H1 (cell line): ENCODE measurements at regions not wholly inside any gene's neighbourhood (a gene's known extent, or its start where the extent isn't known, plus 50 kb on each side); places are given as distances from the start of the nearest gene placed in this dataset.

ENCODE experiments used
- JUND ChIP-seq: IDR thresholded peaks from 2 replicates; pipeline ENCODE4 v1.6.1; 2011; ENCODE audit warnings: mild to moderate bottlenecking, improper control_type of control experiment, low read length
- POLR2A ChIP-seq, 2 experiments: IDR thresholded peaks; 1 replicate in 1 of 2; 2 replicates in 1 of 2; pipeline ENCODE4 v1.6.1; 2011; ENCODE audit warnings: low read depth in 2 of 2, low read length in 2 of 2, mild to moderate bottlenecking in 2 of 2; ENCODE audit errors: control extremely low read depth in 1 of 2
- YY1 ChIP-seq: IDR thresholded peaks from 2 replicates; pipeline ENCODE4 v1.6.1; 2011; ENCODE audit warnings: low read depth, mild to moderate bottlenecking, low read length
- TF ChIP-seq, protein P1 (sequence below): fragments of 300-600 bp; sonication (generic); IDR thresholded peaks from 2 replicates; pipeline ENCODE4 v1.7.1; 2012; ENCODE audit warnings: low read length, moderate library complexity, mild to moderate bottlenecking, inconsistent platforms; ENCODE audit not compliant: insufficient replicate concordance
- TF ChIP-seq, protein P2 (sequence below), 3 experiments: IDR thresholded peaks; 1 replicate in 2 of 3; 2 replicates in 1 of 3; pipeline versions ENCODE4 v1.5.1 to v1.6.1; 2011; ENCODE audit warnings: low read length in 3 of 3, mild to moderate bottlenecking in 3 of 3, inconsistent platforms in 2 of 3, low read depth in 1 of 3, moderate library complexity in 1 of 3; ENCODE audit not compliant: insufficient read depth in 1 of 3; ENCODE audit errors: control extremely low read depth in 1 of 3

DNA sequence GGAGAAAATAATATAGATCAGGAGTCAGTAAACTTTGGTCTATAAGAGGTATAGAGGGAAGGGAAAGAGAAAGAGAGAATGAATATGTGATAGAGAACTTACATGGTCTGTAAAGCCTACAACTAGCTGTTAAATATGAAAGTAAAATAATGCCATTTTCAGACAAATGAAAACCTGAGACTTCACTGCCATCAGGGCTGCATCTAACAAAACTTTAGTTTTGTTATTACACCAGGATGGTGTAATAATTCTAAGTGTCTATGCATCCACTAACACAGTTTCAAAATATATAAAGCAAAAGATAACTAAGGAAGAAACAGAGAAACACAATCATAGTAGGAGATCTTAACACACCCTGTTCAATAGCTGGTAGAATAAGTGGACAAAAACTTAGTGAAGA lies 217.7 kb downstream of the KLF13 start (continued):
- TF ChIP-seq, protein P1, sequence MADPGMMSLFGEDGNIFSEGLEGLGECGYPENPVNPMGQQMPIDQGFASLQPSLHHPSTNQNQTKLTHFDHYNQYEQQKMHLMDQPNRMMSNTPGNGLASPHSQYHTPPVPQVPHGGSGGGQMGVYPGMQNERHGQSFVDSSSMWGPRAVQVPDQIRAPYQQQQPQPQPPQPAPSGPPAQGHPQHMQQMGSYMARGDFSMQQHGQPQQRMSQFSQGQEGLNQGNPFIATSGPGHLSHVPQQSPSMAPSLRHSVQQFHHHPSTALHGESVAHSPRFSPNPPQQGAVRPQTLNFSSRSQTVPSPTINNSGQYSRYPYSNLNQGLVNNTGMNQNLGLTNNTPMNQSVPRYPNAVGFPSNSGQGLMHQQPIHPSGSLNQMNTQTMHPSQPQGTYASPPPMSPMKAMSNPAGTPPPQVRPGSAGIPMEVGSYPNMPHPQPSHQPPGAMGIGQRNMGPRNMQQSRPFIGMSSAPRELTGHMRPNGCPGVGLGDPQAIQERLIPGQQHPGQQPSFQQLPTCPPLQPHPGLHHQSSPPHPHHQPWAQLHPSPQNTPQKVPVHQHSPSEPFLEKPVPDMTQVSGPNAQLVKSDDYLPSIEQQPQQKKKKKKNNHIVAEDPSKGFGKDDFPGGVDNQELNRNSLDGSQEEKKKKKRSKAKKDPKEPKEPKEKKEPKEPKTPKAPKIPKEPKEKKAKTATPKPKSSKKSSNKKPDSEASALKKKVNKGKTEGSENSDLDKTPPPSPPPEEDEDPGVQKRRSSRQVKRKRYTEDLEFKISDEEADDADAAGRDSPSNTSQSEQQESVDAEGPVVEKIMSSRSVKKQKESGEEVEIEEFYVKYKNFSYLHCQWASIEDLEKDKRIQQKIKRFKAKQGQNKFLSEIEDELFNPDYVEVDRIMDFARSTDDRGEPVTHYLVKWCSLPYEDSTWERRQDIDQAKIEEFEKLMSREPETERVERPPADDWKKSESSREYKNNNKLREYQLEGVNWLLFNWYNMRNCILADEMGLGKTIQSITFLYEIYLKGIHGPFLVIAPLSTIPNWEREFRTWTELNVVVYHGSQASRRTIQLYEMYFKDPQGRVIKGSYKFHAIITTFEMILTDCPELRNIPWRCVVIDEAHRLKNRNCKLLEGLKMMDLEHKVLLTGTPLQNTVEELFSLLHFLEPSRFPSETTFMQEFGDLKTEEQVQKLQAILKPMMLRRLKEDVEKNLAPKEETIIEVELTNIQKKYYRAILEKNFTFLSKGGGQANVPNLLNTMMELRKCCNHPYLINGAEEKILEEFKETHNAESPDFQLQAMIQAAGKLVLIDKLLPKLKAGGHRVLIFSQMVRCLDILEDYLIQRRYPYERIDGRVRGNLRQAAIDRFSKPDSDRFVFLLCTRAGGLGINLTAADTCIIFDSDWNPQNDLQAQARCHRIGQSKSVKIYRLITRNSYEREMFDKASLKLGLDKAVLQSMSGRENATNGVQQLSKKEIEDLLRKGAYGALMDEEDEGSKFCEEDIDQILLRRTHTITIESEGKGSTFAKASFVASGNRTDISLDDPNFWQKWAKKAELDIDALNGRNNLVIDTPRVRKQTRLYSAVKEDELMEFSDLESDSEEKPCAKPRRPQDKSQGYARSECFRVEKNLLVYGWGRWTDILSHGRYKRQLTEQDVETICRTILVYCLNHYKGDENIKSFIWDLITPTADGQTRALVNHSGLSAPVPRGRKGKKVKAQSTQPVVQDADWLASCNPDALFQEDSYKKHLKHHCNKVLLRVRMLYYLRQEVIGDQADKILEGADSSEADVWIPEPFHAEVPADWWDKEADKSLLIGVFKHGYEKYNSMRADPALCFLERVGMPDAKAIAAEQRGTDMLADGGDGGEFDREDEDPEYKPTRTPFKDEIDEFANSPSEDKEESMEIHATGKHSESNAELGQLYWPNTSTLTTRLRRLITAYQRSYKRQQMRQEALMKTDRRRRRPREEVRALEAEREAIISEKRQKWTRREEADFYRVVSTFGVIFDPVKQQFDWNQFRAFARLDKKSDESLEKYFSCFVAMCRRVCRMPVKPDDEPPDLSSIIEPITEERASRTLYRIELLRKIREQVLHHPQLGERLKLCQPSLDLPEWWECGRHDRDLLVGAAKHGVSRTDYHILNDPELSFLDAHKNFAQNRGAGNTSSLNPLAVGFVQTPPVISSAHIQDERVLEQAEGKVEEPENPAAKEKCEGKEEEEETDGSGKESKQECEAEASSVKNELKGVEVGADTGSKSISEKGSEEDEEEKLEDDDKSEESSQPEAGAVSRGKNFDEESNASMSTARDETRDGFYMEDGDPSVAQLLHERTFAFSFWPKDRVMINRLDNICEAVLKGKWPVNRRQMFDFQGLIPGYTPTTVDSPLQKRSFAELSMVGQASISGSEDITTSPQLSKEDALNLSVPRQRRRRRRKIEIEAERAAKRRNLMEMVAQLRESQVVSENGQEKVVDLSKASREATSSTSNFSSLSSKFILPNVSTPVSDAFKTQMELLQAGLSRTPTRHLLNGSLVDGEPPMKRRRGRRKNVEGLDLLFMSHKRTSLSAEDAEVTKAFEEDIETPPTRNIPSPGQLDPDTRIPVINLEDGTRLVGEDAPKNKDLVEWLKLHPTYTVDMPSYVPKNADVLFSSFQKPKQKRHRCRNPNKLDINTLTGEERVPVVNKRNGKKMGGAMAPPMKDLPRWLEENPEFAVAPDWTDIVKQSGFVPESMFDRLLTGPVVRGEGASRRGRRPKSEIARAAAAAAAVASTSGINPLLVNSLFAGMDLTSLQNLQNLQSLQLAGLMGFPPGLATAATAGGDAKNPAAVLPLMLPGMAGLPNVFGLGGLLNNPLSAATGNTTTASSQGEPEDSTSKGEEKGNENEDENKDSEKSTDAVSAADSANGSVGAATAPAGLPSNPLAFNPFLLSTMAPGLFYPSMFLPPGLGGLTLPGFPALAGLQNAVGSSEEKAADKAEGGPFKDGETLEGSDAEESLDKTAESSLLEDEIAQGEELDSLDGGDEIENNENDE, result no peak
- TF ChIP-seq POLR2A (IDR thresholded peaks at IDR 0.05; ENCODE audit: control extremely low read depth in 1 of 2, low read depth in 2 of 2, low read length in 2 of 2) (no peak), YY1 (no peak), JUND (no peak)
- TF ChIP-seq, protein P2, sequence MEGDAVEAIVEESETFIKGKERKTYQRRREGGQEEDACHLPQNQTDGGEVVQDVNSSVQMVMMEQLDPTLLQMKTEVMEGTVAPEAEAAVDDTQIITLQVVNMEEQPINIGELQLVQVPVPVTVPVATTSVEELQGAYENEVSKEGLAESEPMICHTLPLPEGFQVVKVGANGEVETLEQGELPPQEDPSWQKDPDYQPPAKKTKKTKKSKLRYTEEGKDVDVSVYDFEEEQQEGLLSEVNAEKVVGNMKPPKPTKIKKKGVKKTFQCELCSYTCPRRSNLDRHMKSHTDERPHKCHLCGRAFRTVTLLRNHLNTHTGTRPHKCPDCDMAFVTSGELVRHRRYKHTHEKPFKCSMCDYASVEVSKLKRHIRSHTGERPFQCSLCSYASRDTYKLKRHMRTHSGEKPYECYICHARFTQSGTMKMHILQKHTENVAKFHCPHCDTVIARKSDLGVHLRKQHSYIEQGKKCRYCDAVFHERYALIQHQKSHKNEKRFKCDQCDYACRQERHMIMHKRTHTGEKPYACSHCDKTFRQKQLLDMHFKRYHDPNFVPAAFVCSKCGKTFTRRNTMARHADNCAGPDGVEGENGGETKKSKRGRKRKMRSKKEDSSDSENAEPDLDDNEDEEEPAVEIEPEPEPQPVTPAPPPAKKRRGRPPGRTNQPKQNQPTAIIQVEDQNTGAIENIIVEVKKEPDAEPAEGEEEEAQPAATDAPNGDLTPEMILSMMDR (IDR thresholded peaks at IDR 0.05; ENCODE audit: control extremely low read depth in 1 of 3, insufficient read depth in 1 of 3, low read depth in 1 of 3, low read length in 3 of 3), result no peak
